SK-N-SH (cell line): ENCODE measurements at regions not wholly inside any gene's neighbourhood (a gene's known extent, or its start where the extent isn't known, plus 50 kb on each side); places are given as distances from the start of the nearest gene placed in this dataset.

Experiments used
- CTCF ChIA-PET: fragments of 300-600, 350-600 bp; formaldehyde crosslinking; extraction: SDS; loops from one replicate; lab custom pipeline; 2021; lab: Yijun Ruan, JAX
- POLR2A ChIA-PET: fragments of 350-600 bp; sonication (Branson Sonifier 250); formaldehyde crosslinking; extraction: SDS; loops from one replicate; lab custom pipeline; 2020; ENCODE audit warnings: antibody characterized with exemption, inconsistent platforms; lab: Yijun Ruan, JAX
- DNase-seq: peaks from one replicate; pipeline ENCODE4 v3.0.0; 2012
- H2AFZ ChIP-seq: fragments of 200-600 bp; sonication (generic); 2 replicates; pipeline ENCODE4 v1.8.1; 2016; ENCODE audit warnings: antibody characterized with exemption, mild to moderate bottlenecking, low read depth
- H3F3A ChIP-seq: fragments of 200-600 bp; sonication (generic); replicated peaks from 2 replicates; pipeline ENCODE3; 2016; ENCODE audit warnings: antibody characterized with exemption, mild to moderate bottlenecking; ENCODE audit not compliant: insufficient read depth
- H3K27ac ChIP-seq, 2 experiments: fragments of 200-500 bp in 1 of 2; fragments of 200-600 bp in 1 of 2; sonication (Bioruptor generic) in 1 of 2; sonication (generic), shearing (Covaris generic) in 1 of 2; 2 replicates each; pipeline versions ENCODE4 v1.5.1 to v1.6.1; 2014 to 2016; ENCODE audit warnings: low read depth in 2 of 2, inconsistent platforms in 1 of 2, low read length in 1 of 2, mild to moderate bottlenecking in 1 of 2, mixed read lengths in 1 of 2
- H3K27me3 ChIP-seq: fragments of 200-600 bp; sonication (generic), shearing (Covaris generic); 2 replicates; pipeline ENCODE4 v1.6.1; 2016; ENCODE audit warnings: mixed run types; ENCODE audit not compliant: insufficient read depth
- H3K36me3 ChIP-seq, 2 experiments: fragments of 200-500 bp in 1 of 2; fragments of 200-600 bp in 1 of 2; sonication (Bioruptor generic) in 1 of 2; sonication (generic) in 1 of 2; replicated peaks in 1 of 2; 2 replicates each; pipeline versions ENCODE3 to v1.5.1; 2014 to 2016; ENCODE audit warnings: low read length in 1 of 2, mild to moderate bottlenecking in 1 of 2; ENCODE audit not compliant: insufficient read depth in 2 of 2, control insufficient read depth in 1 of 2
- H3K4me1 ChIP-seq, 2 experiments: fragments of 200-500 bp in 1 of 2; fragments of 200-600 bp in 1 of 2; sonication (Bioruptor generic) in 1 of 2; sonication (generic), shearing (Covaris generic) in 1 of 2; 2 replicates each; pipeline versions ENCODE4 v1.5.1 to v1.6.1; 2014 to 2016; ENCODE audit warnings: low read depth in 1 of 2, low read length in 1 of 2, mixed run types in 1 of 2; ENCODE audit not compliant: insufficient read depth in 2 of 2, control insufficient read depth in 1 of 2
- H3K4me2 ChIP-seq: fragments of 200-600 bp; sonication (generic), shearing (Covaris generic); 2 replicates; pipeline ENCODE4 v1.6.1; 2017; ENCODE audit warnings: mixed run types
- H3K4me3 ChIP-seq, 2 experiments: fragments of 200-500 bp in 1 of 2; fragments of 200-600 bp in 1 of 2; sonication (Bioruptor generic) in 1 of 2; sonication (generic), shearing (Covaris generic) in 1 of 2; 2 replicates each; pipeline versions ENCODE4 v1.5.1 to v1.8.1; 2014 to 2016; ENCODE audit warnings: low read depth in 2 of 2, inconsistent platforms in 1 of 2, low read length in 1 of 2, mild to moderate bottlenecking in 1 of 2, mixed read lengths in 1 of 2, moderate library complexity in 1 of 2
- H3K79me2 ChIP-seq: fragments of 200-600 bp; sonication (generic); 2 replicates; pipeline ENCODE4 v1.8.1; 2017; ENCODE audit warnings: mild to moderate bottlenecking; ENCODE audit not compliant: insufficient read depth
- H3K9ac ChIP-seq: fragments of 200-600 bp; sonication (generic); 2 replicates; pipeline ENCODE4 v1.6.1; 2017; ENCODE audit warnings: mixed run types
- H3K9me2 ChIP-seq: fragments of 200-600 bp; sonication (generic); 2 replicates; pipeline ENCODE4 v1.6.1; 2017; ENCODE audit warnings: mixed run types
- H3K9me3 ChIP-seq: fragments of 200-600 bp; sonication (generic); 2 replicates; pipeline ENCODE4 v1.6.1; 2017; ENCODE audit warnings: mixed run types, mild to moderate bottlenecking, moderate library complexity
- H4K20me1 ChIP-seq: fragments of 200-600 bp; sonication (generic); 2 replicates; pipeline ENCODE4 v1.6.1; 2017; ENCODE audit warnings: mild to moderate bottlenecking, mixed run types; ENCODE audit not compliant: insufficient read depth
- FOSL2 ChIP-seq: IDR thresholded peaks from 2 replicates; pipeline ENCODE4 v1.4.0; 2012; ENCODE audit warnings: low read depth, mild to moderate bottlenecking, moderate library complexity, borderline replicate concordance
- GABPA ChIP-seq: IDR thresholded peaks from 2 replicates; pipeline ENCODE4 v1.4.0; 2012; ENCODE audit warnings: low read depth, mild to moderate bottlenecking
- JUND ChIP-seq: IDR thresholded peaks from 2 replicates; pipeline ENCODE4 v1.4.0; 2012
- MXI1 ChIP-seq: IDR thresholded peaks from 2 replicates; pipeline ENCODE4 v1.6.1; 2012; ENCODE audit warnings: mild to moderate bottlenecking, low read depth, low read length, improper control_type of control experiment
- NFIC ChIP-seq: IDR thresholded peaks from 2 replicates; pipeline ENCODE4 v1.4.0; 2012; ENCODE audit warnings: borderline replicate concordance
- NRF1 ChIP-seq: IDR thresholded peaks from 2 replicates; pipeline ENCODE4 v1.6.1; 2012; ENCODE audit warnings: low read depth, mild to moderate bottlenecking, low read length
- RAD21 ChIP-seq: IDR thresholded peaks from 2 replicates; pipeline ENCODE4 v1.6.1; 2012; ENCODE audit warnings: mild to moderate bottlenecking, low read length
- TAF1 ChIP-seq: IDR thresholded peaks from 2 replicates; pipeline ENCODE4 v1.6.1; 2012; ENCODE audit warnings: low read depth, mild to moderate bottlenecking, low read length, moderate library complexity, borderline replicate concordance
- WGBS: methylation state at CpG from one replicate; pipeline ENCODE4 v1.1.6; 2017; ENCODE audit warnings: low lambda C conversion rate; 5-methylcytosine and 5-hydroxymethylcytosine counted together
- TF ChIP-seq, protein P1 (sequence below): fragments of 200-600 bp; sonication (generic); IDR thresholded peaks from 2 replicates; pipeline ENCODE4 v1.6.1; 2017; ENCODE audit warnings: antibody characterized with exemption, mild to moderate bottlenecking, moderate library complexity
- TF ChIP-seq, protein P2 (sequence below): IDR thresholded peaks from 2 replicates; pipeline ENCODE4 v1.6.1; 2012; ENCODE audit warnings: mild to moderate bottlenecking, low read depth, low read length, moderate library complexity
- TF ChIP-seq, protein P3 (sequence below): fragments of 150-350 bp; IDR thresholded peaks from 2 replicates; pipeline ENCODE4 v1.6.1; 2017; ENCODE audit warnings: antibody characterized with exemption, low read length, low read depth, borderline replicate concordance

DNA sequence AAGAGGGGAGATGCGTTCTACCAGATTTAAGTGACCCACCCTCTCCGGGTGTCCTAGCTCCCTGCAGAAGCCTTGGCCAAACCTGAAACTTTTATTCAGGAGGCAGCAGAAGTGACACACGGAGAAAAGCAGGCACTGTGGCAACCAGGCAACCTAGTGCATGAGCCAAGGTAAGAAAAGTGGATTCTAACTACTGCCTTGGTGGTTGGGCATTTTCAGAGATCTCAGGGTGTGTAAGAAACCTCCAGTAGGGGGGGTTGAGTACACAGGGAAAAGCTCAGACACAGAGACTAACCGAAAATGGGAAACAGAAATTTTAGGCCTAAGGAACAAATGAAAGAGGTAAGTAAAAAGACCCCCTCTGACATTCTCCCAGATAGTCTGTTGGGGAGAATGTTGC is 645.7 kb downstream of the ANKRD7 start:
- Histone ChIP-seq H3K79me2 (no peaks in the 10 kb centered on the region), H3K4me1 (no peaks in the 10 kb centered on the region; a peak in 2 of 4 replicates), H3K4me3 (no peak overlapping the region), H3K9me2 (no peaks in the 10 kb centered on the region), H3K27ac (no peak overlapping the region), H3K36me3 (no peaks in the 10 kb centered on the region), H3K4me2 (no peak overlapping the region), H2AFZ (no peak overlapping the region), H3F3A (no peaks in the 10 kb centered on the region), H4K20me1 (no peaks in the 10 kb centered on the region), H3K9ac (no peak overlapping the region), H3K9me3 (no peaks in the 10 kb centered on the region), H3K27me3 (no peaks in the 10 kb centered on the region)
- POLR2A ChIA-PET, result no interaction called here
- CTCF ChIA-PET, result interaction anchor here (0.6 to 1.3 kb wide), 4 partner anchors 50 to 592 kb away, joined by 3 to 4 read pairs (median 3); no protein-coding TSS in a partner anchor
- 52% methylated on average over 4 of the region's 4 CpGs for WGBS
- no peak for TF ChIP-seq NFIC
- peak; percentile 43 for TF ChIP-seq RAD21
- no peak for TF ChIP-seq GABPA
- TF ChIP-seq, protein P1, sequence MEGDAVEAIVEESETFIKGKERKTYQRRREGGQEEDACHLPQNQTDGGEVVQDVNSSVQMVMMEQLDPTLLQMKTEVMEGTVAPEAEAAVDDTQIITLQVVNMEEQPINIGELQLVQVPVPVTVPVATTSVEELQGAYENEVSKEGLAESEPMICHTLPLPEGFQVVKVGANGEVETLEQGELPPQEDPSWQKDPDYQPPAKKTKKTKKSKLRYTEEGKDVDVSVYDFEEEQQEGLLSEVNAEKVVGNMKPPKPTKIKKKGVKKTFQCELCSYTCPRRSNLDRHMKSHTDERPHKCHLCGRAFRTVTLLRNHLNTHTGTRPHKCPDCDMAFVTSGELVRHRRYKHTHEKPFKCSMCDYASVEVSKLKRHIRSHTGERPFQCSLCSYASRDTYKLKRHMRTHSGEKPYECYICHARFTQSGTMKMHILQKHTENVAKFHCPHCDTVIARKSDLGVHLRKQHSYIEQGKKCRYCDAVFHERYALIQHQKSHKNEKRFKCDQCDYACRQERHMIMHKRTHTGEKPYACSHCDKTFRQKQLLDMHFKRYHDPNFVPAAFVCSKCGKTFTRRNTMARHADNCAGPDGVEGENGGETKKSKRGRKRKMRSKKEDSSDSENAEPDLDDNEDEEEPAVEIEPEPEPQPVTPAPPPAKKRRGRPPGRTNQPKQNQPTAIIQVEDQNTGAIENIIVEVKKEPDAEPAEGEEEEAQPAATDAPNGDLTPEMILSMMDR, result peak; percentile 41
- no peak for DNase-seq

DNA sequence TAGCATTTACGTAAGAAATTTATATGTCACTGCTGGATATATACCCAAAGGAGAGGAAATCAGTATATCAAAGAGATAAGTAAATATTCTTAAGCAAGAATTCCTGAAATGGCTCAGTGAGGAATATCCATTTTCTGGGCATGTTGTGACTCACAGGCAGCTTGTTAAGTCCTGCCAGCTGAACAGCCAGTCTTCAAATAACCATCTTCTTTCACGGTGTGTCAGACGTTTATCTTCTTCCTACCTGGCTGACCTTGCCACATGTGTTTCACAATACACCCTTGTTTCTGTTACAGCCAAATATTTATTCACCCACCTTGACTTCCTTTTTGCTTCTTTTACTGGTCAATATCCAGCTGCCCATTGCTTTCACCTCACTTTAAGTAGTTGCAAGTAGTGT is 648.1 kb downstream of the ANKRD7 start:
- CTCF ChIA-PET, result interaction anchor here (0.7 to 1.0 kb wide), 2 partner anchors 141 to 396 kb away, joined by 3 to 4 read pairs; no protein-coding TSS in a partner anchor
- H3K4me1 ChIP-seq, result no peaks in the 10 kb centered on the region; a peak in 2 of 4 replicates
- H3K9me3 ChIP-seq, result no peaks in the 10 kb centered on the region
- no peaks in the 10 kb centered on the region for H3K9me2 ChIP-seq
- no peaks in the 10 kb centered on the region for H3K79me2 ChIP-seq
- H3K4me2 ChIP-seq, result no peak overlapping the region
- TF ChIP-seq JUND, result no peak
- TF ChIP-seq, all 33 proteins: peak for 0
- no peak overlapping the region for H3K27ac ChIP-seq
- 36% methylated on average over 3 of the region's 3 CpGs for WGBS
- no peak overlapping the region for H3K9ac ChIP-seq
- no peak for DNase-seq
- no peak overlapping the region for H2AFZ ChIP-seq
- H3K27me3 ChIP-seq, result no peaks in the 10 kb centered on the region
- H3F3A ChIP-seq, result no peaks in the 10 kb centered on the region
- H3K36me3 ChIP-seq, result no peaks in the 10 kb centered on the region
- no peak overlapping the region for H3K4me3 ChIP-seq
- H4K20me1 ChIP-seq, result no peaks in the 10 kb centered on the region
- POLR2A ChIA-PET, result no interaction called here

DNA sequence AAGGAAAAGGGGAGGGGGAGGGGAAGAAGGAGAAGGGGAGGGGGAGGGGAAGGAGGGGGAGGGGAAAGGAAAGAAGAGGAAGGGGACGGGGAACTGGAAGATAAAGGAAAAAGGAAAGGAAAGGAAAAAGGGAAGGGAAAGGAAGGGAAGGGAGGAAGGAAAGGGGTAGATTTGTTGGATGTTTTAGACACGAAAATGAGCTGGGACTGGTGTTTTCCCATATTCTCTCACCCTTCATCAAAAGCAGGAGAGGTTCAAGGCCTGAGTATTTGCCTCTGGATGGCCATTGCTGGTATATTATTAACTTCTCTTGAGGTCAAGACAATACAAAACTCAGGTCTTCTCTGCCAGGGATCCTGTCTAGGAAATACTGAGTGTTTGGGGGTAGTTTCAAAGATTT is 652.7 kb downstream of the ANKRD7 start:
- CTCF ChIA-PET, result no interaction called here
- POLR2A ChIA-PET, result no interaction called here
- 36% methylated on average over 2 of the region's 2 CpGs for WGBS
- TF ChIP-seq, protein P2, sequence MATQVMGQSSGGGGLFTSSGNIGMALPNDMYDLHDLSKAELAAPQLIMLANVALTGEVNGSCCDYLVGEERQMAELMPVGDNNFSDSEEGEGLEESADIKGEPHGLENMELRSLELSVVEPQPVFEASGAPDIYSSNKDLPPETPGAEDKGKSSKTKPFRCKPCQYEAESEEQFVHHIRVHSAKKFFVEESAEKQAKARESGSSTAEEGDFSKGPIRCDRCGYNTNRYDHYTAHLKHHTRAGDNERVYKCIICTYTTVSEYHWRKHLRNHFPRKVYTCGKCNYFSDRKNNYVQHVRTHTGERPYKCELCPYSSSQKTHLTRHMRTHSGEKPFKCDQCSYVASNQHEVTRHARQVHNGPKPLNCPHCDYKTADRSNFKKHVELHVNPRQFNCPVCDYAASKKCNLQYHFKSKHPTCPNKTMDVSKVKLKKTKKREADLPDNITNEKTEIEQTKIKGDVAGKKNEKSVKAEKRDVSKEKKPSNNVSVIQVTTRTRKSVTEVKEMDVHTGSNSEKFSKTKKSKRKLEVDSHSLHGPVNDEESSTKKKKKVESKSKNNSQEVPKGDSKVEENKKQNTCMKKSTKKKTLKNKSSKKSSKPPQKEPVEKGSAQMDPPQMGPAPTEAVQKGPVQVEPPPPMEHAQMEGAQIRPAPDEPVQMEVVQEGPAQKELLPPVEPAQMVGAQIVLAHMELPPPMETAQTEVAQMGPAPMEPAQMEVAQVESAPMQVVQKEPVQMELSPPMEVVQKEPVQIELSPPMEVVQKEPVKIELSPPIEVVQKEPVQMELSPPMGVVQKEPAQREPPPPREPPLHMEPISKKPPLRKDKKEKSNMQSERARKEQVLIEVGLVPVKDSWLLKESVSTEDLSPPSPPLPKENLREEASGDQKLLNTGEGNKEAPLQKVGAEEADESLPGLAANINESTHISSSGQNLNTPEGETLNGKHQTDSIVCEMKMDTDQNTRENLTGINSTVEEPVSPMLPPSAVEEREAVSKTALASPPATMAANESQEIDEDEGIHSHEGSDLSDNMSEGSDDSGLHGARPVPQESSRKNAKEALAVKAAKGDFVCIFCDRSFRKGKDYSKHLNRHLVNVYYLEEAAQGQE, result no peak
- TF ChIP-seq, protein P1, result no peak
- no peak for TF ChIP-seq TAF1
- no peak for TF ChIP-seq RAD21
- TF ChIP-seq, protein P3, sequence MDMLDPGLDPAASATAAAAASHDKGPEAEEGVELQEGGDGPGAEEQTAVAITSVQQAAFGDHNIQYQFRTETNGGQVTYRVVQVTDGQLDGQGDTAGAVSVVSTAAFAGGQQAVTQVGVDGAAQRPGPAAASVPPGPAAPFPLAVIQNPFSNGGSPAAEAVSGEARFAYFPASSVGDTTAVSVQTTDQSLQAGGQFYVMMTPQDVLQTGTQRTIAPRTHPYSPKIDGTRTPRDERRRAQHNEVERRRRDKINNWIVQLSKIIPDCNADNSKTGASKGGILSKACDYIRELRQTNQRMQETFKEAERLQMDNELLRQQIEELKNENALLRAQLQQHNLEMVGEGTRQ, result no peak
- TF ChIP-seq NRF1, result no peak
- TF ChIP-seq FOSL2, result no peak
- TF ChIP-seq MXI1, result no peak
- no peak for TF ChIP-seq NFIC

More for the DNA sequence above, 652.7 kb downstream of the ANKRD7 start:
- H3K27ac ChIP-seq, result no peak overlapping the region
- H3K36me3 ChIP-seq, result no peaks in the 10 kb centered on the region
- no peak overlapping the region for H2AFZ ChIP-seq
- H3F3A ChIP-seq, result no peaks in the 10 kb centered on the region
- H3K27me3 ChIP-seq, result no peaks in the 10 kb centered on the region
- H3K9me2 ChIP-seq, result no peaks in the 10 kb centered on the region
- DNase-seq, result no peak
- H3K4me1 ChIP-seq, result no peaks in the 10 kb centered on the region; a peak in 2 of 4 replicates
- no peak overlapping the region for H3K4me3 ChIP-seq
- no peaks in the 10 kb centered on the region for H3K79me2 ChIP-seq
- H3K9me3 ChIP-seq, result no peaks in the 10 kb centered on the region
- H4K20me1 ChIP-seq, result no peaks in the 10 kb centered on the region
- H3K4me2 ChIP-seq, result no peak overlapping the region
- no peak overlapping the region for H3K9ac ChIP-seq
